SK-N-SH (cell line): ENCODE measurements at regions not wholly inside any gene's neighbourhood (a gene's known extent, or its start where the extent isn't known, plus 50 kb on each side); places are given as distances from the start of the nearest gene placed in this dataset.

Experiments used
- CTCF ChIA-PET: fragments of 300-600, 350-600 bp; formaldehyde crosslinking; extraction: SDS; loops from one replicate; lab custom pipeline; 2021; lab: Yijun Ruan, JAX
- POLR2A ChIA-PET: fragments of 350-600 bp; sonication (Branson Sonifier 250); formaldehyde crosslinking; extraction: SDS; loops from one replicate; lab custom pipeline; 2020; ENCODE audit warnings: antibody characterized with exemption, inconsistent platforms; lab: Yijun Ruan, JAX
- DNase-seq: peaks from one replicate; pipeline ENCODE4 v3.0.0; 2012
- H2AFZ ChIP-seq: fragments of 200-600 bp; sonication (generic); 2 replicates; pipeline ENCODE4 v1.8.1; 2016; ENCODE audit warnings: antibody characterized with exemption, mild to moderate bottlenecking, low read depth
- H3F3A ChIP-seq: fragments of 200-600 bp; sonication (generic); replicated peaks from 2 replicates; pipeline ENCODE3; 2016; ENCODE audit warnings: antibody characterized with exemption, mild to moderate bottlenecking; ENCODE audit not compliant: insufficient read depth
- H3K27ac ChIP-seq, 2 experiments: fragments of 200-500 bp in 1 of 2; fragments of 200-600 bp in 1 of 2; sonication (Bioruptor generic) in 1 of 2; sonication (generic), shearing (Covaris generic) in 1 of 2; 2 replicates each; pipeline versions ENCODE4 v1.5.1 to v1.6.1; 2014 to 2016; ENCODE audit warnings: low read depth in 2 of 2, inconsistent platforms in 1 of 2, low read length in 1 of 2, mild to moderate bottlenecking in 1 of 2, mixed read lengths in 1 of 2
- H3K27me3 ChIP-seq: fragments of 200-600 bp; sonication (generic), shearing (Covaris generic); 2 replicates; pipeline ENCODE4 v1.6.1; 2016; ENCODE audit warnings: mixed run types; ENCODE audit not compliant: insufficient read depth
- H3K36me3 ChIP-seq, 2 experiments: fragments of 200-500 bp in 1 of 2; fragments of 200-600 bp in 1 of 2; sonication (Bioruptor generic) in 1 of 2; sonication (generic) in 1 of 2; replicated peaks in 1 of 2; 2 replicates each; pipeline versions ENCODE3 to v1.5.1; 2014 to 2016; ENCODE audit warnings: low read length in 1 of 2, mild to moderate bottlenecking in 1 of 2; ENCODE audit not compliant: insufficient read depth in 2 of 2, control insufficient read depth in 1 of 2
- H3K4me1 ChIP-seq, 2 experiments: fragments of 200-500 bp in 1 of 2; fragments of 200-600 bp in 1 of 2; sonication (Bioruptor generic) in 1 of 2; sonication (generic), shearing (Covaris generic) in 1 of 2; 2 replicates each; pipeline versions ENCODE4 v1.5.1 to v1.6.1; 2014 to 2016; ENCODE audit warnings: low read depth in 1 of 2, low read length in 1 of 2, mixed run types in 1 of 2; ENCODE audit not compliant: insufficient read depth in 2 of 2, control insufficient read depth in 1 of 2
- H3K4me2 ChIP-seq: fragments of 200-600 bp; sonication (generic), shearing (Covaris generic); 2 replicates; pipeline ENCODE4 v1.6.1; 2017; ENCODE audit warnings: mixed run types
- H3K4me3 ChIP-seq, 2 experiments: fragments of 200-500 bp in 1 of 2; fragments of 200-600 bp in 1 of 2; sonication (Bioruptor generic) in 1 of 2; sonication (generic), shearing (Covaris generic) in 1 of 2; 2 replicates each; pipeline versions ENCODE4 v1.5.1 to v1.8.1; 2014 to 2016; ENCODE audit warnings: low read depth in 2 of 2, inconsistent platforms in 1 of 2, low read length in 1 of 2, mild to moderate bottlenecking in 1 of 2, mixed read lengths in 1 of 2, moderate library complexity in 1 of 2
- H3K79me2 ChIP-seq: fragments of 200-600 bp; sonication (generic); 2 replicates; pipeline ENCODE4 v1.8.1; 2017; ENCODE audit warnings: mild to moderate bottlenecking; ENCODE audit not compliant: insufficient read depth
- H3K9ac ChIP-seq: fragments of 200-600 bp; sonication (generic); 2 replicates; pipeline ENCODE4 v1.6.1; 2017; ENCODE audit warnings: mixed run types
- H3K9me2 ChIP-seq: fragments of 200-600 bp; sonication (generic); 2 replicates; pipeline ENCODE4 v1.6.1; 2017; ENCODE audit warnings: mixed run types
- H3K9me3 ChIP-seq: fragments of 200-600 bp; sonication (generic); 2 replicates; pipeline ENCODE4 v1.6.1; 2017; ENCODE audit warnings: mixed run types, mild to moderate bottlenecking, moderate library complexity
- H4K20me1 ChIP-seq: fragments of 200-600 bp; sonication (generic); 2 replicates; pipeline ENCODE4 v1.6.1; 2017; ENCODE audit warnings: mild to moderate bottlenecking, mixed run types; ENCODE audit not compliant: insufficient read depth
- CHD2 ChIP-seq: fragments of 150-350 bp; IDR thresholded peaks from 2 replicates; pipeline ENCODE4 v1.6.1; 2018; ENCODE audit warnings: low read length; ENCODE audit not compliant: partially characterized antibody
- CTCF ChIP-seq: fragments of 200-600 bp; sonication (generic); IDR thresholded peaks from 2 replicates; pipeline ENCODE4 v1.6.1; 2017; ENCODE audit warnings: antibody characterized with exemption, mild to moderate bottlenecking, moderate library complexity
- ELF1 ChIP-seq: IDR thresholded peaks from 2 replicates; pipeline ENCODE4 v1.4.0; 2012
- EP300 ChIP-seq, 2 experiments: IDR thresholded peaks; 2 replicates each; pipeline versions ENCODE4 v1.4.0 to v1.6.1; 2012; ENCODE audit warnings: borderline replicate concordance in 1 of 2, low read depth in 1 of 2, low read length in 1 of 2
- FOXM1 ChIP-seq: IDR thresholded peaks from 2 replicates; pipeline ENCODE4 v1.4.0; 2012; ENCODE audit warnings: low read depth, mild to moderate bottlenecking
- GATA2 ChIP-seq: sonication (generic); formaldehyde crosslinking; IDR thresholded peaks from 2 replicates; pipeline ENCODE4 v1.5.0; 2020; ENCODE audit warnings: mild to moderate bottlenecking, missing genetic modification reagents
- JUND ChIP-seq: IDR thresholded peaks from 2 replicates; pipeline ENCODE4 v1.4.0; 2012
- MAX ChIP-seq: IDR thresholded peaks from 2 replicates; pipeline ENCODE4 v1.4.0; 2012; ENCODE audit warnings: low read depth
- MXI1 ChIP-seq: IDR thresholded peaks from 2 replicates; pipeline ENCODE4 v1.6.1; 2012; ENCODE audit warnings: mild to moderate bottlenecking, low read depth, low read length, improper control_type of control experiment
- NRF1 ChIP-seq: IDR thresholded peaks from 2 replicates; pipeline ENCODE4 v1.6.1; 2012; ENCODE audit warnings: low read depth, mild to moderate bottlenecking, low read length
- RAD21 ChIP-seq: IDR thresholded peaks from 2 replicates; pipeline ENCODE4 v1.6.1; 2012; ENCODE audit warnings: mild to moderate bottlenecking, low read length
- RCOR1 ChIP-seq: fragments of 150-350 bp; IDR thresholded peaks from 2 replicates; pipeline ENCODE4 v1.6.1; 2017; ENCODE audit warnings: antibody characterized with exemption, low read length
- RFX5 ChIP-seq: IDR thresholded peaks from 2 replicates; pipeline ENCODE4 v1.6.1; 2012; ENCODE audit warnings: mild to moderate bottlenecking, improper control_type of control experiment, low read length
- SIN3A ChIP-seq: IDR thresholded peaks from 2 replicates; pipeline ENCODE4 v1.6.1; 2012; ENCODE audit warnings: low read depth, mild to moderate bottlenecking, low read length, moderate library complexity, borderline replicate concordance
- TCF12 ChIP-seq: IDR thresholded peaks from 2 replicates; pipeline ENCODE4 v1.4.0; 2012
- TEAD4 ChIP-seq: IDR thresholded peaks from 2 replicates; pipeline ENCODE4 v1.4.0; 2012; ENCODE audit warnings: mild to moderate bottlenecking, borderline replicate concordance; ENCODE audit not compliant: insufficient read depth
- USF2 ChIP-seq: fragments of 150-350 bp; IDR thresholded peaks from 2 replicates; pipeline ENCODE4 v1.6.1; 2017; ENCODE audit warnings: antibody characterized with exemption, low read length, low read depth, borderline replicate concordance
- WGBS: methylation state at CpG from one replicate; pipeline ENCODE4 v1.1.6; 2017; ENCODE audit warnings: low lambda C conversion rate; 5-methylcytosine and 5-hydroxymethylcytosine counted together
- TF ChIP-seq, protein P1 (sequence below): IDR thresholded peaks from 2 replicates; pipeline ENCODE4 v1.6.1; 2012; ENCODE audit warnings: mild to moderate bottlenecking, low read depth, low read length, moderate library complexity

DNA sequence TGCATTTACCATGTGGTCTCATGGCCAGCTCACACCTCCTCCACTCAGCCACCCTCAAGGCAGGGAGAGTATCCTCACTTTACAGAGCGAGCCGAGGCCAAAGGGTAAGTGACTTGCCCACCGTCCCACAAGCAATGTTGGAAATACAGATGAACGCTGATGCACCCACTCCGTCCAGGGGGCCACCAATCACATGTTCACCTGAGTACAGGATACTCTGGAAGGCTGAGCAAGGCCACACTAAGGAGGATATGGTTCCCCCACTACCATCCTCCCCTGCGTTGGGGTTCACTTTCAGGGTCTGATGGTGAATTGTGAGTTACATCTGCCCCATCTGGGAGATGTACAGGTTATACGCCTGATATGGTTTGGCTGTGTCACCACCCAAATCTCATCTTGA, 128.8 kb downstream of the ATPSCKMT start:
- no peaks in the 10 kb centered on the region for H3K79me2 ChIP-seq
- H3K4me2 ChIP-seq = no peak overlapping the region
- H3F3A ChIP-seq = no peaks in the 10 kb centered on the region
- H3K9me2 ChIP-seq = no peaks in the 10 kb centered on the region
- 54% methylated on average over 7 of the region's 7 CpGs for WGBS
- CTCF ChIA-PET = no interaction called here
- H3K36me3 ChIP-seq = no peaks in the 10 kb centered on the region
- H4K20me1 ChIP-seq = no peaks in the 10 kb centered on the region
- no peaks in the 10 kb centered on the region for H3K9me3 ChIP-seq
- H3K9ac ChIP-seq = no peak overlapping the region
- no peak for TF ChIP-seq RFX5
- TF ChIP-seq MXI1 = no peak
- TF ChIP-seq, protein P1, sequence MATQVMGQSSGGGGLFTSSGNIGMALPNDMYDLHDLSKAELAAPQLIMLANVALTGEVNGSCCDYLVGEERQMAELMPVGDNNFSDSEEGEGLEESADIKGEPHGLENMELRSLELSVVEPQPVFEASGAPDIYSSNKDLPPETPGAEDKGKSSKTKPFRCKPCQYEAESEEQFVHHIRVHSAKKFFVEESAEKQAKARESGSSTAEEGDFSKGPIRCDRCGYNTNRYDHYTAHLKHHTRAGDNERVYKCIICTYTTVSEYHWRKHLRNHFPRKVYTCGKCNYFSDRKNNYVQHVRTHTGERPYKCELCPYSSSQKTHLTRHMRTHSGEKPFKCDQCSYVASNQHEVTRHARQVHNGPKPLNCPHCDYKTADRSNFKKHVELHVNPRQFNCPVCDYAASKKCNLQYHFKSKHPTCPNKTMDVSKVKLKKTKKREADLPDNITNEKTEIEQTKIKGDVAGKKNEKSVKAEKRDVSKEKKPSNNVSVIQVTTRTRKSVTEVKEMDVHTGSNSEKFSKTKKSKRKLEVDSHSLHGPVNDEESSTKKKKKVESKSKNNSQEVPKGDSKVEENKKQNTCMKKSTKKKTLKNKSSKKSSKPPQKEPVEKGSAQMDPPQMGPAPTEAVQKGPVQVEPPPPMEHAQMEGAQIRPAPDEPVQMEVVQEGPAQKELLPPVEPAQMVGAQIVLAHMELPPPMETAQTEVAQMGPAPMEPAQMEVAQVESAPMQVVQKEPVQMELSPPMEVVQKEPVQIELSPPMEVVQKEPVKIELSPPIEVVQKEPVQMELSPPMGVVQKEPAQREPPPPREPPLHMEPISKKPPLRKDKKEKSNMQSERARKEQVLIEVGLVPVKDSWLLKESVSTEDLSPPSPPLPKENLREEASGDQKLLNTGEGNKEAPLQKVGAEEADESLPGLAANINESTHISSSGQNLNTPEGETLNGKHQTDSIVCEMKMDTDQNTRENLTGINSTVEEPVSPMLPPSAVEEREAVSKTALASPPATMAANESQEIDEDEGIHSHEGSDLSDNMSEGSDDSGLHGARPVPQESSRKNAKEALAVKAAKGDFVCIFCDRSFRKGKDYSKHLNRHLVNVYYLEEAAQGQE = no peak
- TF ChIP-seq RAD21 = no peak
- TF ChIP-seq USF2 = no peak
- TF ChIP-seq JUND = no peak
- TF ChIP-seq GATA2 (CRISPR knock-in tag) = no peak
- no peak for TF ChIP-seq EP300 (IDR thresholded peaks at IDR 0.05; ENCODE audit: borderline replicate concordance in 1 of 2, low read depth in 1 of 2, low read length in 1 of 2)
- no peak for TF ChIP-seq MAX
- no peak for TF ChIP-seq RCOR1
- no peak for TF ChIP-seq TEAD4
- no peak for TF ChIP-seq NRF1
- TF ChIP-seq ELF1 = no peak
- no peak for TF ChIP-seq FOXM1
- H3K4me3 ChIP-seq = no peak overlapping the region
- no peaks in the 10 kb centered on the region for H3K27me3 ChIP-seq
- no peak overlapping the region for H2AFZ ChIP-seq
- POLR2A ChIA-PET = no interaction called here
- H3K4me1 ChIP-seq = no peaks in the 10 kb centered on the region; a peak in 1 of 4 replicates
- H3K27ac ChIP-seq = no peak overlapping the region
- DNase-seq = no peak

DNA sequence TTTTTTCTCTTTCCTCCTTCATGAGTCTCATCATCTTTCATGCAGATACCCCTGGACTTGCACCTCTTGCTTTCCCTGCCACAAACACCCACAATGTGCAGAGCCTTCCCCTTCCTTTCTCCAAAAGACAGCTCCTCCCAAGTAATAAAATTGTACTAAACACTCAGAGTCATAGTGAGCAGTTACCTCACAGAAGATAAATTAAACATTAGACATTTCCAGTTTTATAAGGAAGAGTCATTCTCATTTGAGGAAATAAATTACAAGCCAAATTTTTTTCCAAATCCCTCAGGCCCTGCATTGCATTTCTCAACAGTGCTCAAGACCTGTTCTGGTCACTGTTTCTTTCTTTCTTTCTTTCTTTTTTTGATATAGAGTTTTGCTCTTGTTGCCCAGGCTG, 131.5 kb downstream of the ATPSCKMT start:
- Histone ChIP-seq H3K4me2 (no peak overlapping the region), H2AFZ (no peak overlapping the region), H3K9me2 (no peaks in the 10 kb centered on the region), H3K9ac (no peak overlapping the region), H3K27me3 (no peaks in the 10 kb centered on the region; the same call in 1 of the 2 replicates), H3K36me3 (no peaks in the 10 kb centered on the region), H3K4me1 (no peaks in the 10 kb centered on the region), H3K79me2 (no peaks in the 10 kb centered on the region), H3F3A (no peaks in the 10 kb centered on the region), H3K9me3 (no peaks in the 10 kb centered on the region), H3K4me3 (no peak overlapping the region), H3K27ac (no peak overlapping the region), H4K20me1 (no peaks in the 10 kb centered on the region)
- ChIA-PET POLR2A (no interaction called here), CTCF (no interaction called here)
- no peak for DNase-seq
- TF ChIP-seq CHD2 (no peak), FOXM1 (no peak), TCF12 (no peak), EP300 (IDR thresholded peaks at IDR 0.05; ENCODE audit: borderline replicate concordance in 1 of 2, low read depth in 1 of 2, low read length in 1 of 2) (no peak), CTCF (no peak), JUND (no peak), GATA2 (CRISPR knock-in tag) (no peak), RAD21 (no peak), SIN3A (no peak)
